GM12878 (cell line): ENCODE measurements at regions not wholly inside any gene's neighbourhood (a gene's known extent, or its start where the extent isn't known, plus 50 kb on each side); places are given as distances from the start of the nearest gene placed in this dataset.

Experiments used
- ATAC-seq: fragments of 200-7000 bp; cut with Tn5 transposase; 3 replicates; pipeline ENCODE4 v1.9.1; 2020; ENCODE audit warnings: mild to moderate bottlenecking, moderate library complexity
- BruUV-seq: library from RNA; stranded (reverse); fragments of 400-500 nt; replicated peaks from 2 replicates; lab custom pipeline; 2021; lab: Mats Ljungman, UMichigan
- CTCF ChIA-PET: fragments of 300-600 bp; sonication (Branson Sonifier 250); formaldehyde crosslinking; extraction: SDS; loops from one replicate; lab custom pipeline; 2021; ENCODE audit warnings: inconsistent platforms; lab: Yijun Ruan, JAX
- POLR2A ChIA-PET: fragments of 350-600 bp; formaldehyde crosslinking; extraction: SDS; loops from one replicate; lab custom pipeline; 2021; ENCODE audit warnings: inconsistent platforms; lab: Charles Lee
- RAD21 ChIA-PET: fragments of 300-600 bp; sonication (Branson Sonifier 250); formaldehyde crosslinking; loops from one replicate; lab custom pipeline; 2023; ENCODE audit warnings: antibody characterized with exemption; ENCODE audit not compliant: unreplicated experiment; lab: Charles Lee
- SMC1A ChIA-PET: fragments of 300-600 bp; sonication (Branson Sonifier 250); formaldehyde crosslinking; loops from one replicate; lab custom pipeline; 2023; ENCODE audit not compliant: unreplicated experiment, uncharacterized antibody; lab: Charles Lee
- DNase-seq: peaks from one replicate; pipeline ENCODE4 v3.0.0-alpha.2; 2011; ENCODE audit warnings: low read depth, low spot score
- FAIRE-seq: peaks from 3 replicates; lab custom pipeline; 2011; peaks lifted over from hg19 to GRCh38; lab: Jason Lieb, UNC
- H2AFZ ChIP-seq: 2 replicates; pipeline ENCODE4 v1.6.0; 2011; ENCODE audit warnings: low read depth, low read length, control low read depth; ENCODE audit not compliant: control insufficient read depth
- H3K27ac ChIP-seq: 2 replicates; pipeline ENCODE4 v1.5.1; 2011; ENCODE audit warnings: control low read depth; ENCODE audit not compliant: control insufficient read depth, insufficient read depth
- H3K27me3 ChIP-seq, 2 experiments: replicated peaks in 1 of 2; 2 replicates each; pipeline versions ENCODE4 v1.6.0 to v1.6.1; 2011; ENCODE audit warnings: low read length in 1 of 2; ENCODE audit not compliant: control insufficient read depth in 2 of 2, insufficient read depth in 2 of 2
- H3K36me3 ChIP-seq, 2 experiments: 2 replicates each; pipeline ENCODE4 v1.5.1; 2011; ENCODE audit warnings: low read length in 1 of 2; ENCODE audit not compliant: control insufficient read depth in 2 of 2, insufficient read depth in 2 of 2
- H3K4me1 ChIP-seq: 2 replicates; pipeline ENCODE4 v1.6.1; 2011; ENCODE audit warnings: mild to moderate bottlenecking, low read length, moderate library complexity, mixed read lengths; ENCODE audit not compliant: control insufficient read depth, insufficient read depth
- H3K4me2 ChIP-seq: 2 replicates; pipeline ENCODE4 v1.6.0; 2011; ENCODE audit warnings: control low read depth; ENCODE audit not compliant: control insufficient read depth, insufficient read depth
- H3K4me3 ChIP-seq: fragments of 200-600 bp; sonication (generic); 2 replicates; pipeline ENCODE4 v1.5.1; 2016
- H3K79me2 ChIP-seq: 2 replicates; pipeline ENCODE4 v1.6.0; 2011; ENCODE audit warnings: low read length; ENCODE audit not compliant: control insufficient read depth, insufficient read depth
- H3K9ac ChIP-seq: 2 replicates; pipeline ENCODE4 v1.8.0; 2011; ENCODE audit warnings: low read length, control low read depth, mixed read lengths; ENCODE audit not compliant: control insufficient read depth, insufficient read depth
- H3K9me3 ChIP-seq: replicated peaks from 3 replicates; pipeline ENCODE4 v1.5.1; 2011; ENCODE audit warnings: mild to moderate bottlenecking, low read length; ENCODE audit not compliant: control insufficient read depth, insufficient read depth
- H4K20me1 ChIP-seq: 2 replicates; pipeline ENCODE4 v1.6.0; 2011; ENCODE audit not compliant: control insufficient read depth, insufficient read depth
- BCL11A ChIP-seq: IDR thresholded peaks from 2 replicates; pipeline ENCODE4 v1.6.1; 2011; ENCODE audit warnings: low read depth, low read length
- BHLHE40 ChIP-seq, 2 experiments: fragments of 450-650 bp in 1 of 2; IDR thresholded peaks; 2 replicates each; pipeline ENCODE4 v1.6.1; 2011 to 2017; ENCODE audit warnings: low read depth in 2 of 2, borderline replicate concordance in 1 of 2, improper control_type of control experiment in 1 of 2, low read length in 1 of 2, mild to moderate bottlenecking in 1 of 2
- CHD4 ChIP-seq: fragments of 200-600 bp; sonication (generic); IDR thresholded peaks from 2 replicates; pipeline ENCODE4 v1.6.1; 2016; ENCODE audit warnings: mild to moderate bottlenecking
- EZH2 ChIP-seq: IDR thresholded peaks from 2 replicates; pipeline ENCODE4 v1.6.1; 2012; ENCODE audit warnings: low read depth, mild to moderate bottlenecking, control low read depth, inconsistent platforms, low read length, borderline replicate concordance; ENCODE audit not compliant: control insufficient read depth
- FOXK2 ChIP-seq: fragments of 450-650 bp; IDR thresholded peaks from 2 replicates; pipeline ENCODE4 v1.6.1; 2017; ENCODE audit warnings: mild to moderate bottlenecking, moderate library complexity
- NKRF ChIP-seq: fragments of 450-650 bp; conservative IDR thresholded peaks from 2 replicates; pipeline ENCODE4 v1.6.1; 2017; ENCODE audit warnings: mild to moderate bottlenecking, moderate library complexity
- PAX5 ChIP-seq: IDR thresholded peaks from 2 replicates; pipeline ENCODE4 v1.6.1; 2011; ENCODE audit warnings: low read depth, low read length, borderline replicate concordance
- PAX8 ChIP-seq: fragments of 450-650 bp; IDR thresholded peaks from 2 replicates; pipeline ENCODE4 v1.6.1; 2017; ENCODE audit warnings: mild to moderate bottlenecking, moderate library complexity
- TAF1 ChIP-seq: IDR thresholded peaks from 2 replicates; pipeline ENCODE4 v1.6.1; 2011; ENCODE audit warnings: mild to moderate bottlenecking, low read depth, low read length, borderline replicate concordance
- TCF7 ChIP-seq: IDR thresholded peaks from 2 replicates; pipeline ENCODE4 v1.6.1; 2014; ENCODE audit warnings: antibody characterized with exemption, borderline replicate concordance
- WGBS: methylation state at CpG from one replicate; pipeline ENCODE4 v1.1.6; 2016; ENCODE audit warnings: low lambda C conversion rate; ENCODE audit not compliant: insufficient replicate concordance, insufficient coverage; ENCODE audit errors: missing lambda C conversion rate; 5-methylcytosine and 5-hydroxymethylcytosine counted together
- in situ Hi-C: fragments of 300-500 bp; cut with MboI; formaldehyde crosslinking; loops from 9 replicates; pipeline ENCODE4 v1.14.3; 2018; ENCODE audit warnings: mixed read lengths
- intact Hi-C: fragments of 100-400 bp; cut with micrococcal nuclease; formaldehyde crosslinking; loops from one replicate; pipeline ENCODE4 v1.14.2; 2022; ENCODE audit not compliant: unreplicated experiment

GRCh38 chr6:144678844-144679243, 393.7 kb downstream of the UTRN start:
- H3K36me3 ChIP-seq: no peaks in the 10 kb centered on the region; a peak in 1 of 4 replicates
- FAIRE-seq (no peak), DNase-seq (no peak), ATAC-seq (no peak)
- TF ChIP-seq TAF1 (no peak), PAX5 (no peak), CHD4 (no peak), FOXK2 (no peak), NKRF (no peak), BCL11A (no peak), PAX8 (no peak), EZH2 (no peak), TCF7 (no peak), BHLHE40 (IDR thresholded peaks at IDR 0.05; ENCODE audit: borderline replicate concordance in 1 of 2, low read depth in 2 of 2, low read length in 1 of 2) (no peak)
- no TSS peak for BruUV-seq
- H3K4me3 ChIP-seq: no peak overlapping the region
- CTCF ChIA-PET: no interaction called here
- H3K9ac ChIP-seq: no peak overlapping the region
- H2AFZ ChIP-seq: no peak overlapping the region
- intact Hi-C loops: no loop called here
- H3K9me3 ChIP-seq: peaks cover 9% of the 10 kb centered on the region
- no peaks in the 10 kb centered on the region for H3K27me3 ChIP-seq
- no peak overlapping the region for H3K4me2 ChIP-seq
- H3K79me2 ChIP-seq: no peaks in the 10 kb centered on the region
- RAD21 ChIA-PET: no interaction called here
- H3K27ac ChIP-seq: no peak overlapping the region
- H4K20me1 ChIP-seq: no peaks in the 10 kb centered on the region
- 96% methylated on average over 1 of the region's 1 CpG for whole genome bisulfite sequencing
- H3K4me1 ChIP-seq: no peaks in the 10 kb centered on the region
- SMC1A ChIA-PET: interaction anchor here (1.0 kb wide), 1 partner anchor 21 kb away, joined by 3 read pairs; no protein-coding TSS in a partner anchor
- in situ Hi-C loops: no loop called here
- POLR2A ChIA-PET: no interaction called here
